Spleen (tissue), 11 donors: ENCODE measurements at regions not wholly inside any gene's neighbourhood (a gene's known extent, or its start where the extent isn't known, plus 50 kb on each side); places are given as distances from the start of the nearest gene placed in this dataset.

Experiments used
- DNase-seq: peaks from one replicate; pipeline ENCODE4 v3.0.0-alpha.2; 2020
- H3K27ac ChIP-seq, 8 donors: fragments of 200-600 bp; sonication (generic) in 7 of 8; 1 replicate in 4 of 8; 2 replicates in 4 of 8; pipeline versions ENCODE4 v1.5.0 to v1.8.0; 2016 to 2021; ENCODE audit warnings: inconsistent platforms in 4 of 8, mild to moderate bottlenecking in 4 of 8, moderate library complexity in 1 of 8
- H3K27me3 ChIP-seq, 7 donors: fragments of 200-600 bp; sonication (generic) in 6 of 7; replicated peaks in 1 of 7; 1 replicate in 4 of 7; 2 replicates in 3 of 7; pipeline versions ENCODE4 v1.5.0 to v1.8.0; 2016 to 2021; ENCODE audit warnings: inconsistent platforms in 3 of 7, mild to moderate bottlenecking in 1 of 7
- H3K36me3 ChIP-seq, 6 donors: fragments of 200-600 bp; sonication (generic) in 5 of 6; 1 replicate in 4 of 6; 2 replicates in 2 of 6; pipeline versions ENCODE4 v1.5.0 to v1.8.0; 2016 to 2021; ENCODE audit warnings: inconsistent platforms in 2 of 6
- H3K4me1 ChIP-seq, 6 donors: fragments of 200-600 bp; sonication (generic) in 5 of 6; 1 replicate in 3 of 6; 2 replicates in 3 of 6; pipeline versions ENCODE4 v1.5.0 to v1.8.0; 2016 to 2021; ENCODE audit warnings: inconsistent platforms in 3 of 6
- H3K4me3 ChIP-seq, 8 donors: fragments of 200-600 bp; sonication (generic) in 7 of 8; 1 replicate in 4 of 8; 2 replicates in 4 of 8; pipeline versions ENCODE4 v1.5.0 to v1.8.0; 2016 to 2021; ENCODE audit warnings: inconsistent platforms in 4 of 8, mild to moderate bottlenecking in 4 of 8, moderate library complexity in 2 of 8
- H3K9me3 ChIP-seq, 8 donors: fragments of 200-600 bp; sonication (generic) in 7 of 8; 1 replicate in 4 of 8; 2 replicates in 4 of 8; pipeline versions ENCODE4 v1.5.0 to v1.8.0; 2016 to 2021; ENCODE audit warnings: inconsistent platforms in 4 of 8
- POLR2A ChIP-seq, 3 donors: fragments of 450-650 bp; IDR thresholded peaks; one replicate each; pipeline ENCODE4 v1.5.1; 2017; ENCODE audit warnings: antibody characterized with exemption in 3 of 3, mild to moderate bottlenecking in 1 of 3
- POLR2AphosphoS5 ChIP-seq, 3 donors: sonication (generic); formaldehyde crosslinking; IDR thresholded peaks; one replicate each; pipeline ENCODE4 v1.5.1; 2017; ENCODE audit warnings: antibody characterized with exemption in 3 of 3
- WGBS, 5 donors: extraction: QIAGEN DNeasy Blood & Tissue Kit in 3 of 5; methylation state at CpG; one replicate each; pipeline versions ENCODE4 v1.1.5 to v1.1.7; 2013 to 2018; 5-methylcytosine and 5-hydroxymethylcytosine counted together
- intact Hi-C: fragments of 100-400 bp; cut with DNase I; formaldehyde crosslinking; loops from one replicate; pipeline ENCODE4 v1.15.0; 2023; ENCODE audit warnings: low total_unique reads
- TF ChIP-seq, protein P1 (sequence below), 11 experiments: fragments of 200-600 bp in 7 of 11; fragments of 450-650 bp in 4 of 11; sonication (generic) in 4 of 11; IDR thresholded peaks in 8 of 11; conservative IDR thresholded peaks in 3 of 11; 1 replicate in 7 of 11; 2 replicates in 4 of 11; pipeline versions ENCODE4 v1.4.0 to v1.8.0; 2016 to 2021; ENCODE audit warnings: antibody characterized with exemption in 11 of 11, inconsistent platforms in 4 of 11, mild to moderate bottlenecking in 1 of 11
- donor health status: healthy with polysubstance abuse.
- donor health status: DM: no; HTN: no; CAD: no; lungs with moderate emphysema.
- donor health status: DM: no; HTN: no; CAD: no.
- donor health status: Bipolar disorder and iron deficiency.
- donor health status: healthy.
- donor health status: DM: no; HTN: no; CAD: no.
- donor health status: DM: yes; HTN: yes; CAD: no.

DNA sequence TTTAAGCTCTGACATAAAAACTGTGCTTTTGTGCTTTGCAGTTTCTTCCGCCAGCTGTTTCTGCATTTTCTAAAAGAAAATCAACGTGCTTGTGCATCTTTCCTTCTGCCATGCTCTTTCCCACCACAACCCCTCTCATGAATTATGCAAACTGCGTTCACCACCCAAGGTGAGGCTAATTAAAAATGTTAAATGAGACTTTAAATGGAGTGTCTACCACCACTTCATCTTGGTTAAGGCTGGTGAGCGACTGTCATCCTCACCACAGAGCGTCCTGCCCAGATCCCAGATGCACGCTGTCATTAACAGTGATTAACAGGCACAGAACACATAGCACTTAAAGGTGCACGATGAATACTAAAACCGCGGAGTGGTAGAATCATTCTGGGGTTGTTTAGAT is 250.5 kb upstream of the RAB6C start:
- no peak for DNase-seq
- Histone ChIP-seq H3K27ac (no peak overlapping the region), H3K9me3 (no peaks in the 10 kb centered on the region), H3K36me3 (no peaks in the 10 kb centered on the region), H3K4me3 (no peak overlapping the region), H3K4me1 (no peaks in the 10 kb centered on the region), H3K27me3 (no peaks in the 10 kb centered on the region)
- TF ChIP-seq POLR2AphosphoS5 (IDR thresholded peaks at IDR 0.05), result no peak
- TF ChIP-seq, protein P1, sequence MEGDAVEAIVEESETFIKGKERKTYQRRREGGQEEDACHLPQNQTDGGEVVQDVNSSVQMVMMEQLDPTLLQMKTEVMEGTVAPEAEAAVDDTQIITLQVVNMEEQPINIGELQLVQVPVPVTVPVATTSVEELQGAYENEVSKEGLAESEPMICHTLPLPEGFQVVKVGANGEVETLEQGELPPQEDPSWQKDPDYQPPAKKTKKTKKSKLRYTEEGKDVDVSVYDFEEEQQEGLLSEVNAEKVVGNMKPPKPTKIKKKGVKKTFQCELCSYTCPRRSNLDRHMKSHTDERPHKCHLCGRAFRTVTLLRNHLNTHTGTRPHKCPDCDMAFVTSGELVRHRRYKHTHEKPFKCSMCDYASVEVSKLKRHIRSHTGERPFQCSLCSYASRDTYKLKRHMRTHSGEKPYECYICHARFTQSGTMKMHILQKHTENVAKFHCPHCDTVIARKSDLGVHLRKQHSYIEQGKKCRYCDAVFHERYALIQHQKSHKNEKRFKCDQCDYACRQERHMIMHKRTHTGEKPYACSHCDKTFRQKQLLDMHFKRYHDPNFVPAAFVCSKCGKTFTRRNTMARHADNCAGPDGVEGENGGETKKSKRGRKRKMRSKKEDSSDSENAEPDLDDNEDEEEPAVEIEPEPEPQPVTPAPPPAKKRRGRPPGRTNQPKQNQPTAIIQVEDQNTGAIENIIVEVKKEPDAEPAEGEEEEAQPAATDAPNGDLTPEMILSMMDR (IDR thresholded peaks at IDR 0.05 in 8 of 11, conservative IDR thresholded peaks at IDR 0.05 in 3 of 11), result no peak
- TF ChIP-seq POLR2A (IDR thresholded peaks at IDR 0.05), result no peak
- intact Hi-C loops, result no loop called here
- WGBS, 5 donors, result 87 to 90% (median 87%) methylated on average over 9 of the region's 9 CpGs

DNA sequence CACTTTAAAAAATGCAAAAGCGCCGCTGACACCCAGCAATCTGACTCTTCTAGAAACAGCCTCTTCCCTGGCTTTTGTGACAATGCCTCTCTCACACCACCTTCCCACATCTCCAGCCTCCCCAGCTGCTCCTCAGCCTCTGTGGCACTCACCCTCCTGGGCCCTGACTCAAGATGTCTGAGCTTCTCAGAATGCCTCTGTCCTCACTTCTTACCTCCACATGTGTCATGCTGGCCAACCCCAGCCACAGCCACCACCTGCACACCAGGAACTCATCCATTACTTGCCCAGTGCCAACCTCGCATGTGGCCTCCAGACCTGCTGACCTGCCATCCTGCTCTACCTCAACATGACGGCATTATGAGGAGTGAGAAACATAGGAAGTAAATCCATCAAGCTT is 249.8 kb upstream of the RAB6C start:
- H3K27me3 ChIP-seq, result no peaks in the 10 kb centered on the region
- H3K4me1 ChIP-seq, result no peaks in the 10 kb centered on the region
- H3K27ac ChIP-seq, result no peak overlapping the region
- intact Hi-C loops, result no loop called here
- H3K4me3 ChIP-seq, result no peak overlapping the region
- DNase-seq, result no peak
- H3K9me3 ChIP-seq, result no peaks in the 10 kb centered on the region
- H3K36me3 ChIP-seq, result no peaks in the 10 kb centered on the region
- TF ChIP-seq POLR2AphosphoS5 (IDR thresholded peaks at IDR 0.05), result no peak
- no peak for TF ChIP-seq POLR2A (IDR thresholded peaks at IDR 0.05)
- TF ChIP-seq, protein P1 (IDR thresholded peaks at IDR 0.05 in 8 of 11, conservative IDR thresholded peaks at IDR 0.05 in 3 of 11), result no peak
- 83 to 94% (median 87%) methylated on average over 4 of the region's 4 CpGs for WGBS, 5 donors

DNA sequence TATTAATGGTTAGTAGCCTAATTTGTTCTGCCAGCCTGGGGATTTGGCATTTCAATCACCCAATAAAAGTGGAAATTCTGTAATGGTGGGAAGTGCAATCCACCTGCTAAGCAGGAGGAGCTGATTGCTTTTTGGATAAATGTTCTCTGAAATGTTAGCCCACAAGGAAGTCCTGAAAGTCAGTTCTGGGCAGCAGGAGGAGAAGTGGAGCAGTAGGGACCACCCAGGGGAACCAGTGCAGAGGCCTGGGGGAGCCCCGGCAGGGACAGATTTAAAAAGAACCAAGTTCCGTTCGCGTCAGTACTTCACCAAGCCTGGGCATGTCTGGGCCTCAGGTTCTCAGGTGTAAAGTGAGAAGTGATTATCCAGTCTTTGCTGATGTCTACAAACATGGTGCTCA is 248.5 kb upstream of the RAB6C start:
- Histone ChIP-seq H3K4me1 (no peaks in the 10 kb centered on the region), H3K4me3 (no peak overlapping the region), H3K36me3 (no peaks in the 10 kb centered on the region), H3K27ac (no peak overlapping the region), H3K27me3 (no peaks in the 10 kb centered on the region), H3K9me3 (no peaks in the 10 kb centered on the region)
- DNase-seq, result no peak
- 93 to 99% (median 94%) methylated on average over 4 of the region's 4 CpGs for WGBS, 5 donors
- intact Hi-C loops, result no loop called here
- TF ChIP-seq POLR2AphosphoS5 (IDR thresholded peaks at IDR 0.05) (no peak), POLR2A (IDR thresholded peaks at IDR 0.05) (no peak)
- TF ChIP-seq, protein P1 (IDR thresholded peaks at IDR 0.05 in 8 of 11, conservative IDR thresholded peaks at IDR 0.05 in 3 of 11), result no peak

DNA sequence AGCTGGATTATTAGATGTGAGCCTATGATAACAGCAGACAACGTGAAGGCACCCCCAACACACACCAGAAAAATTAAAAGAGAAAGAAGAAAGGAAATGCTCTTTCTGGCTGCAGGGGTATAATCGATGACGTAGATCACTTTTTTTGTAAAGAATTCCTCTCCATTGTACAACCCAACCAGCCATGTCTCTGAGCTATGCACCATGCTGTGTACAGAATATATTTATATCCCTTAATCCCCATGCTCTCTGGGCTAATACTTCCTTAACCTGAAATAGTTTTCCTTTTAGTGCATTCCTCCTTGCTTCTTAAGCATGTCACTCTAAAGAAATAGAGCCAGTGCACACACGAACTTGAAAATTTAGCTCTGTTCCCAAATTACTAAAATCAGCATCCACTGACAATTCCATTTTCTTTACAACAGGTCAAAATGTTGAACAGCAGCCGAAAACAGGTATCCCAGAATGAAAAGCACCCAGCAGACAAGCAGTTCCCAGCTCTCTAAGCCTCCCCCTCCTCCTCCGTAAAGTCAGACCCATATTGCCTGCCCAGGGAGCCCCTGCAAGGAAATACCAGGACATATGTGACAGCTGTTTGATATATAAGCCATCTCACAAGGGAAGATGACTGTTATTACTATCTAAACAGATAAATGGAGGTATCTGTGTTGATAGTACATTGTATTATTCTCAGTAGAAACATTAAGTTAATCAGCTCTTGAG is 247.4 kb upstream of the RAB6C start:
- intact Hi-C loops, result no loop called here
- Histone ChIP-seq H3K4me1 (no peaks in the 10 kb centered on the region), H3K9me3 (no peaks in the 10 kb centered on the region), H3K4me3 (no peak overlapping the region), H3K36me3 (no peaks in the 10 kb centered on the region), H3K27me3 (no peaks in the 10 kb centered on the region), H3K27ac (no peak overlapping the region)
- TF ChIP-seq, protein P1 (IDR thresholded peaks at IDR 0.05 in 8 of 11, conservative IDR thresholded peaks at IDR 0.05 in 3 of 11), result no peak
- TF ChIP-seq POLR2A (IDR thresholded peaks at IDR 0.05) (no peak), POLR2AphosphoS5 (IDR thresholded peaks at IDR 0.05) (no peak)
- no peak for DNase-seq
- 71 to 86% (median 79%) methylated on average over 6 of the region's 6 CpGs for WGBS, 5 donors
